Stomach (tissue), 4 donors: ENCODE measurements at regions not wholly inside any gene's neighbourhood (a gene's known extent, or its start where the extent isn't known, plus 50 kb on each side); places are given as distances from the start of the nearest gene placed in this dataset.

ENCODE experiments used
- CTCF ChIP-seq, 7 experiments: fragments of 450-650 bp in 4 of 7; fragments of 200-600 bp in 3 of 7; sonication (generic) in 3 of 7; IDR thresholded peaks; one replicate each; pipeline ENCODE4 v1.5.1; 2016 to 2019; ENCODE audit warnings: antibody characterized with exemption in 7 of 7, control low read depth in 2 of 7, mild to moderate bottlenecking in 1 of 7
- POLR2A ChIP-seq, 4 donors: fragments of 450-650 bp; IDR thresholded peaks; one replicate each; pipeline ENCODE4 v1.6.1; 2016; ENCODE audit warnings: antibody characterized with exemption in 4 of 4, control low read depth in 2 of 4, mild to moderate bottlenecking in 1 of 4, moderate library complexity in 1 of 4

GRCh38 chr1:98471633-98472032 lies 189.9 kb upstream of the SNX7 start:
- TF ChIP-seq POLR2A (IDR thresholded peaks at IDR 0.05) = no peak
- no peak for TF ChIP-seq CTCF (IDR thresholded peaks at IDR 0.05)
